IMR-90 (cell line): ENCODE measurements at regions not wholly inside any gene's neighbourhood (a gene's known extent, or its start where the extent isn't known, plus 50 kb on each side); places are given as distances from the start of the nearest gene placed in this dataset.

Source experiments
- BHLHE40 ChIP-seq: fragments of 150-350 bp; IDR thresholded peaks from 2 replicates; pipeline ENCODE4 v1.6.1; 2016; ENCODE audit warnings: mild to moderate bottlenecking, low read depth, low read length
- CEBPB ChIP-seq: IDR thresholded peaks from 2 replicates; pipeline ENCODE4 v1.6.1; 2012; ENCODE audit warnings: low read depth, low read length, improper control_type of control experiment
- CHD1 ChIP-seq: IDR thresholded peaks from 2 replicates; pipeline ENCODE4 v1.6.1; 2012; ENCODE audit warnings: low read depth, low read length, improper control_type of control experiment
- CTCF ChIP-seq: conservative IDR thresholded peaks from 2 replicates; pipeline ENCODE4 v1.5.1; 2012; ENCODE audit warnings: mild to moderate bottlenecking, low read depth, low read length, improper control_type of control experiment
- MAZ ChIP-seq: IDR thresholded peaks from 2 replicates; pipeline ENCODE4 v1.6.1; 2012; ENCODE audit warnings: low read depth, mild to moderate bottlenecking, low read length, improper control_type of control experiment, moderate library complexity, borderline replicate concordance
- POLR2A ChIP-seq: IDR thresholded peaks from 2 replicates; pipeline ENCODE4 v1.6.1; 2012; ENCODE audit warnings: mild to moderate bottlenecking, low read depth, low read length
- RAD21 ChIP-seq: IDR thresholded peaks from 2 replicates; pipeline ENCODE4 v1.6.1; 2012; ENCODE audit warnings: low read length, improper control_type of control experiment

DNA sequence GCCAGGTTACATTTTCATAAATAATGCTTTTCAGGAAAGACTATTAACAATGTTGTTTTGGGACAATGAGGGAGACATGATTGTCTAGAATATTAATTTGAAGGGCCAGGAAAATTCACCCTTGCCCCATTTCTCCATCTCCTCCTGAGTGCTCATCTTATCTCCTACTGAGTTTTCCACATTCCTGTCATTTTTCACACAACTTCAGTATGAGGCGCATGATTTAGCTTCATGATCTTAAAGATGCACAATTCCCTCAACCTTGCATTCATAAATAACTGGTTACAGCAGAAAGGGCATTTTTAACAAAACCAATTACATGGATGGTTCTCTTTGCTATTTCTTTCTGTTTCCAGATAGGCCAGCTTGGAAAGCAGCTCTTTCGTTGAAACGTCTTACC, 1699.2 kb upstream of the IGFBP7 start:
- TF ChIP-seq CTCF = no peak
- TF ChIP-seq POLR2A = no peak
- no peak for TF ChIP-seq RAD21
- TF ChIP-seq MAZ = no peak
- TF ChIP-seq CHD1 = no peak
- no peak for TF ChIP-seq BHLHE40
- TF ChIP-seq CEBPB = no peak
